ENCODE measurements at regions not wholly inside any gene's neighbourhood (a gene's known extent, or its start where the extent isn't known, plus 50 kb on each side); places are given as distances from the start of the nearest gene placed in this dataset.

DNA sequence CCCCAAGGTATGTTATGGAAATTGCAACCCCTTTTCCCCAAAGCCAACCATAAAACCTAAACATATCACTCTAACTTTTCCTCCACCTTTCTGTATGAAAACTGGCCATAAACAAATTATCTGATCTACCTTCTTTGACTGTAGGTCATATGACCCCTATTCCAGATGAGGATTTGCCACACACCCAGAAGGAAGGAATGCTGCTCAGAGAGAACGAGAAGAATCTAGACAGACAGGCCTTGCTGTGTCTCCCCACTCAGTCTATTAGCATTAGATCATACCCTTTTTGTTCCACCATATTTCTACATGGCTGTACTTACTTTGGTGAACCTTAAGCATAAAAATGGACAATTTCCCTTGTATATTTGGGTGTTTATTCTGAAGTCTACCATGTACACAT, 113.0 kb upstream of the PHYHIPL start:
- TF ChIP-seq TARDBP (IDR thresholded peaks at IDR 0.05), result no peak
- no peak for TF ChIP-seq FOXM1 (IDR thresholded peaks at IDR 0.05; ENCODE audit: borderline replicate concordance)
- TF ChIP-seq, protein P1, sequence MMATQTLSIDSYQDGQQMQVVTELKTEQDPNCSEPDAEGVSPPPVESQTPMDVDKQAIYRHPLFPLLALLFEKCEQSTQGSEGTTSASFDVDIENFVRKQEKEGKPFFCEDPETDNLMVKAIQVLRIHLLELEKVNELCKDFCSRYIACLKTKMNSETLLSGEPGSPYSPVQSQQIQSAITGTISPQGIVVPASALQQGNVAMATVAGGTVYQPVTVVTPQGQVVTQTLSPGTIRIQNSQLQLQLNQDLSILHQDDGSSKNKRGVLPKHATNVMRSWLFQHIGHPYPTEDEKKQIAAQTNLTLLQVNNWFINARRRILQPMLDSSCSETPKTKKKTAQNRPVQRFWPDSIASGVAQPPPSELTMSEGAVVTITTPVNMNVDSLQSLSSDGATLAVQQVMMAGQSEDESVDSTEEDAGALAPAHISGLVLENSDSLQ (IDR thresholded peaks at IDR 0.05), result no peak
- no peak for TF ChIP-seq LEF1 (IDR thresholded peaks at IDR 0.05; ENCODE audit: borderline replicate concordance)
- TF ChIP-seq FOXA1 (IDR thresholded peaks at IDR 0.05), result no peak
- TF ChIP-seq SUZ12 (IDR thresholded peaks at IDR 0.05), result no peak
- no peak for TF ChIP-seq L3MBTL2 (conservative IDR thresholded peaks at IDR 0.05)
- TF ChIP-seq ARNT (IDR thresholded peaks at IDR 0.05), result no peak
- no peak for TF ChIP-seq BHLHE40 (IDR thresholded peaks at IDR 0.05; ENCODE audit: borderline replicate concordance)
- TF ChIP-seq FOXK2 (IDR thresholded peaks at IDR 0.05), result no peak
- TF ChIP-seq ELF4 (IDR thresholded peaks at IDR 0.05), result no peak
- TF ChIP-seq SP1 (IDR thresholded peaks at IDR 0.05), result no peak
- no peak for TF ChIP-seq CTBP1 (IDR thresholded peaks at IDR 0.05; ENCODE audit: borderline replicate concordance)
- no peak for TF ChIP-seq HDGF (IDR thresholded peaks at IDR 0.05; ENCODE audit: borderline replicate concordance)
- no peak for TF ChIP-seq ZNF384 (IDR thresholded peaks at IDR 0.05)
- TF ChIP-seq NFRKB (IDR thresholded peaks at IDR 0.05), result no peak
- ChIA-PET CTCF (no interaction called here), POLR2A (no interaction called here)
- DNase-seq (ENCODE audit: extremely low spot score), result no peak

DNA sequence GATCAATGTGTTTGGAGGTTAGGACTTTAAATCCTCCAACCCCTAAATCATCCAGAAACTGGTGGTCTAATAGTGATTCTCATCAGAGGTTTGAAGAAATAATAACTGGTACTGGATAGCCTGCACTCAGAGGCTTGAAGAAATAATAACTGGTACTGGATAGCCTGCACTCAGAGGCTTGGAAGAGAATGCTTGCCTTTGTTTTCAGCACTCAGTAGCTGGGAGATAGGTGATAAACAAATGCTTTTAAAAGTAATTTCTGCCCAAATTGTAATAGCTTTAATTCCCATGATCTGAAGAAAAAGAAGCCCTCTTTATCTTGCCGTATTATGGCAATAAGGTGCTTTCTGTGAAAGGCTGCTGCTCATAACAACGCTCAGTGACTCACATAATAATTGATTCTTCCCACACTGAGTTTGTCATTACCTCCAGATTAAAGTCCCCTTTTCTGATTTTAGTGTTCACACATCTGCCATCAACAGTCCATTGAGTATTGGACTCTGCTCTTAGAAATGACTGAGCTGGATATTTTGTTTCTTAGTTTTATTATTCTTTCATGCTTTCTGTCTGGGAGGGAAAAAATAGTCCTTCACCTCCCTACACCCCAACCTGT, 112.3 kb upstream of the PHYHIPL start:
- CTCF ChIA-PET, result no interaction called here
- DNase-seq (ENCODE audit: extremely low spot score), result no peak
- POLR2A ChIA-PET, result no interaction called here
- no peak for TF ChIP-seq SUZ12 (IDR thresholded peaks at IDR 0.05)
- TF ChIP-seq HDGF (IDR thresholded peaks at IDR 0.05; ENCODE audit: borderline replicate concordance), result no peak
- TF ChIP-seq BHLHE40 (IDR thresholded peaks at IDR 0.05; ENCODE audit: borderline replicate concordance), result no peak
- TF ChIP-seq FOXK2 (IDR thresholded peaks at IDR 0.05), result no peak
- TF ChIP-seq FOXA1 (IDR thresholded peaks at IDR 0.05), result no peak
- no peak for TF ChIP-seq FOXM1 (IDR thresholded peaks at IDR 0.05; ENCODE audit: borderline replicate concordance)
- no peak for TF ChIP-seq CTBP1 (IDR thresholded peaks at IDR 0.05; ENCODE audit: borderline replicate concordance)
- no peak for TF ChIP-seq SP1 (IDR thresholded peaks at IDR 0.05)
- no peak for TF ChIP-seq ZNF384 (IDR thresholded peaks at IDR 0.05)

DNA sequence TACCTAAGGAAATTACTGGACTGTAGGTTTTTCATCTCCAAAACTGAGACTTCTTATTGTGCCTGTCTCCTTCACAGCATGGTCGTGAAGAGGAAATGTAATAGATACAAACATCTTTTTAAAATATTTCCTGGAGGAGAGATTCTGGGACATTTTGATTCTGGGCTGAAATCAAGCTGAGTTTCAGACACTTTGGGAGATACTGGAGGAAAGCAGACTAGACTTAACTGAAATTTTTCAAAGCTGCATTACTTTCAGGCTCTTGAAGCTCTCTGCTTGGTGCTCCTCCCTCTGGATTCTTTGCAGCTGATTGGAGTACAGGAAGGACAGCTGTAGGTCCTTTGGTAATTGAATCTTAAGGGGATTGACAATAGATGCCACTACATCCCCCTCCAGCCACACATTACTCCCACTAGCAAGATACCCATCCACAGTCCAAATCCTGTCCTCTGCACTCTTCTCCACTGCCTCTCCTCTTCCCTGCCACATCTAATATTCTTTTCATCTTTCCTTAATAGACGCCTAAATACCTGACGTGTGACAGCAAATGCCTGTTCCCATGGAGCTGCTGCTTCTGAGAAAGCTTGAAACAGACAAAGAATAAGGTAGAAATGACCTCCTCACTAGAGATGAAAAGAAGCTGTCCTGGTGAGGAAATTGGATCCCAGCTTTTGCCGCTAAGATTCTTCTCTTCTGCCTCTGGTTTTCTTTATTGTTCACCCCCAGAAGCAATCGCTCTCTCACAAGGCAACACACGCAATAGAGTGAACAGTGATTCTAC, 111.5 kb upstream of the PHYHIPL start:
- POLR2A ChIA-PET, result no interaction called here
- CTCF ChIA-PET, result no interaction called here

DNA sequence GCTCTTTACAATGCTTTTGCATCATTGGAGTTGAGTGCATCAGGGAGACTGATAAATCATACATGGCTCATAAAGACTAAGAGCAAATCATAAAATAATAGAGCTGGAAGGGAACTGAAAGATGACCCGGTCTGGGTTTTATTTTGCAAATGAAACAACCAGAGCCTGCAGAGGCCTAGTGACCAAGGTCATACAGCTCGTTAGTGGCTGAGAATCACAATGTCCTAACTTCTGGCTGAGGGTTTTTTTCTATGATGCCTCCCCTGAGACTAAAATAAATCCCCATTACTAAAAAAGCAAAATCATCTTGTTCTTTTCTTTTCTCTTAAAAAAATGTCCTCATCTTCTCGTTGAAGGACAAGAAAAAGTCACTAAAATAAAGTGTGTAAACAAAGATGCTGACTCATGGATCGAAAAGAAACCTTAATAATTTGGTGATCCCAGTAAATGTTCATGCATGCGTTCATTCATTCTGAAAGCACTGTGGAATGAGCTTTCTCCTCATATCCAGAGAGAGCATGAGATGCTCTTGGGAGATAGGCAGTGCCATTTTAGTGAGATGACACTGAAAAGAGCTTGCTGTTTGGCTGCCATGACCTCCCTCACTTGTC, 107.8 kb upstream of the PHYHIPL start:
- ChIA-PET CTCF (no interaction called here), POLR2A (no interaction called here)
- no peak for DNase-seq (ENCODE audit: extremely low spot score)
- no peak for TF ChIP-seq BHLHE40 (IDR thresholded peaks at IDR 0.05; ENCODE audit: borderline replicate concordance)
- TF ChIP-seq CTBP1 (IDR thresholded peaks at IDR 0.05; ENCODE audit: borderline replicate concordance), result no peak
- TF ChIP-seq ZNF384 (IDR thresholded peaks at IDR 0.05), result no peak

More for the DNA sequence above, 111.5 kb upstream of the PHYHIPL start:
- no peak for TF ChIP-seq TARDBP (IDR thresholded peaks at IDR 0.05)
- TF ChIP-seq FOXM1 (IDR thresholded peaks at IDR 0.05; ENCODE audit: borderline replicate concordance), result no peak
- TF ChIP-seq ZNF384 (IDR thresholded peaks at IDR 0.05), result no peak
- TF ChIP-seq NFRKB (IDR thresholded peaks at IDR 0.05), result no peak
- TF ChIP-seq FOXK2 (IDR thresholded peaks at IDR 0.05), result no peak
- no peak for DNase-seq (ENCODE audit: extremely low spot score)

DNA sequence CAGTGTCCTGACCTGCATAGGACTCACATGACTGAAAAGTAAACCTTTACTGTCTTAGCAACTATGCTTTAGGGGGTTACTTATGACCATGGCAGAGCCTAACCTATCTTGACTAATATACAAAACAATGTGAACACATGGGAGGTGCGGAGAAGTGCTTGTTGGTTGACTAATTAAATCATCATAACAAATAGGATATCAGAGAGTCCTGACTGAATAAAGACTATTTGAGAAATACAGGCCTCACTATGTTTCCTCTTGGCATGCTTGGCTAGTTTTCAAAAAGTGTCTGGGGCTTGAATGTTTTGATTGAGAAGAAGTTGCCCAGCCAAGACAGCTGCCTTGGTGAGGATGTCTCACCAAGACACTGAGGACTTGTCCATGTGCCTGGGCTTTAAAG, 104.4 kb upstream of the PHYHIPL start:
- no peak for DNase-seq (ENCODE audit: extremely low spot score)
- ChIA-PET CTCF (no interaction called here), POLR2A (no interaction called here)
- TF ChIP-seq ZNF384 (IDR thresholded peaks at IDR 0.05) (no peak), L3MBTL2 (conservative IDR thresholded peaks at IDR 0.05) (no peak), CTBP1 (IDR thresholded peaks at IDR 0.05; ENCODE audit: borderline replicate concordance) (no peak), SUZ12 (IDR thresholded peaks at IDR 0.05) (no peak), FOXM1 (IDR thresholded peaks at IDR 0.05; ENCODE audit: borderline replicate concordance) (no peak), FOXA1 (IDR thresholded peaks at IDR 0.05) (no peak), NFRKB (IDR thresholded peaks at IDR 0.05) (no peak), ARNT (IDR thresholded peaks at IDR 0.05) (no peak), SP1 (IDR thresholded peaks at IDR 0.05) (no peak), FOXK2 (IDR thresholded peaks at IDR 0.05) (no peak), LEF1 (IDR thresholded peaks at IDR 0.05; ENCODE audit: borderline replicate concordance) (no peak)

DNA sequence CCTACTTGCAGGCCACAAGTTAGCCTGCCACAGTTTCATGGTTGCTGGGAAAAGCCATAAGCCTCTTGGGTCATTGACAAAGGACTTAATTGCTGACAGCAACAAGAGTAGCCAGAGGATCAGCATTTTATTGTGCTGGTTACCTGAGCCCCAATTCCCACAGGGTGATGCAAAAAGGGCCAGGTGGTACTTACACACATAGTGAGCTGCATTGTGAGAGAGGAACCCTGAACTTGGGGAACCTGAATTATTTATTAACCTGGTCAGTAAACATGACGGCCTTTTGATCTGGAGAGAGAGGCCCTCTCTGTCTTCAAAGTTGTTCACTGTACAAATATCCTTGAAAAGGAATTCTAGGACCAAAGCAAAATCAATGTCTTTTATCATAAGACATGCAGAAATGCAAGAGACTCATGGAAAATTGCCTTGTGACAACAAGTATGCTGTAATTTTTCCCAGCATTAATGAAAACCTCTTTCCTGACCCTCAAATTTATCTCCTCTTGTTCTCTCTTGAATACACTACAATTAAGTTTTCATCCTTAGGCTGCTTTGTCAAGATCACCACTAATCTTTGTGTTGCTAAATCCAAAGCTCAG, 102.9 kb upstream of the PHYHIPL start:
- TF ChIP-seq HDGF (IDR thresholded peaks at IDR 0.05; ENCODE audit: borderline replicate concordance) (no peak), L3MBTL2 (conservative IDR thresholded peaks at IDR 0.05) (no peak), NFRKB (IDR thresholded peaks at IDR 0.05) (no peak), BHLHE40 (IDR thresholded peaks at IDR 0.05; ENCODE audit: borderline replicate concordance) (no peak), FOXK2 (IDR thresholded peaks at IDR 0.05) (no peak), FOXA1 (IDR thresholded peaks at IDR 0.05) (no peak), FOXM1 (IDR thresholded peaks at IDR 0.05; ENCODE audit: borderline replicate concordance) (no peak), SUZ12 (IDR thresholded peaks at IDR 0.05) (no peak), CTBP1 (IDR thresholded peaks at IDR 0.05; ENCODE audit: borderline replicate concordance) (no peak)
- no peak for DNase-seq (ENCODE audit: extremely low spot score)
- POLR2A ChIA-PET, result no interaction called here
- CTCF ChIA-PET, result no interaction called here

DNA sequence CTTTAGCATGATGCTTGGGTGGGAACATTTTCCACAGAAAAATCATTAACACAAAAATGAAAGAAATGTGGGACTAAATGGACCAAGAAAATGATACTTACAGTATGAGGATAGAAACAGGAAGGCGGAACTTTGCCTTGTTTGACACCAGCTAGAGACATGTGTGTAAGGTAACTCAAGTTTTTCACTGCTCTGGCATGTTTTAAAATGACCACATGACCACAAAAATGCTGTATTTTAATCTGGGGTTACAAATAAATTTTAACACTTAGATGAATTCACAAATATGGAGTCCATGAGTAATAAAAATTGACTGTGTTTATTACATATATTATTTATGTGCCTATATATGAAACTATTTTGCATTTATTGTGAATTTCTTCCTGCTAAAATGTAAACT, 100.9 kb upstream of the PHYHIPL start:
- TF ChIP-seq SP1 (IDR thresholded peaks at IDR 0.05) (no peak), BHLHE40 (IDR thresholded peaks at IDR 0.05; ENCODE audit: borderline replicate concordance) (no peak), ARNT (IDR thresholded peaks at IDR 0.05) (no peak), SUZ12 (IDR thresholded peaks at IDR 0.05) (no peak), L3MBTL2 (conservative IDR thresholded peaks at IDR 0.05) (no peak), FOXM1 (IDR thresholded peaks at IDR 0.05; ENCODE audit: borderline replicate concordance) (no peak), HDGF (IDR thresholded peaks at IDR 0.05; ENCODE audit: borderline replicate concordance) (no peak), FOXA1 (IDR thresholded peaks at IDR 0.05) (no peak)
- no peak for DNase-seq (ENCODE audit: extremely low spot score)
- POLR2A ChIA-PET, result no interaction called here
- CTCF ChIA-PET, result no interaction called here
